A673 (cell line): ENCODE measurements at regions not wholly inside any gene's neighbourhood (a gene's known extent, or its start where the extent isn't known, plus 50 kb on each side); places are given as distances from the start of the nearest gene placed in this dataset.

ENCODE experiments used
- BruUV-seq: library from RNA; stranded (reverse); fragments of 400-500 nt; replicated peaks from 2 replicates; lab custom pipeline; 2021; lab: Mats Ljungman, UMichigan
- CTCF ChIA-PET: fragments of 300-600 bp; sonication (Branson Sonifier 250); formaldehyde crosslinking; loops from one replicate; lab custom pipeline; 2022; ENCODE audit warnings: antibody characterized with exemption; lab: Charles Lee
- POLR2A ChIA-PET: fragments of 300-600 bp; sonication (Branson Sonifier 250); formaldehyde crosslinking; loops from one replicate; lab custom pipeline; 2022; ENCODE audit warnings: antibody characterized with exemption; ENCODE audit not compliant: low non-redundant PET; lab: Charles Lee
- DNase-seq: peaks from one replicate; pipeline ENCODE4 v3.0.0-alpha.2; 2015; ENCODE audit warnings: low spot score
- H3K27ac ChIP-seq: fragments of 200-600 bp; sonication (generic); 2 replicates; pipeline ENCODE4 v1.5.1; 2016; ENCODE audit warnings: mixed run types, low read depth, mild to moderate bottlenecking, mixed read lengths, antibody characterized with exemption, low read length; ENCODE audit not compliant: poor library complexity, severe bottlenecking
- H3K27me3 ChIP-seq: fragments of 200-600 bp; sonication (generic); replicated peaks from 2 replicates; pipeline ENCODE4 v1.6.1; 2017; ENCODE audit warnings: mixed run types, low read depth, mild to moderate bottlenecking, mixed read lengths, antibody characterized with exemption, low read length; ENCODE audit not compliant: insufficient read depth, poor library complexity
- H3K36me3 ChIP-seq: fragments of 200-600 bp; sonication (generic); 2 replicates; pipeline ENCODE4 v1.6.1; 2016; ENCODE audit warnings: mixed run types, mild to moderate bottlenecking, mixed read lengths, antibody characterized with exemption, low read length; ENCODE audit not compliant: insufficient read depth, poor library complexity, severe bottlenecking
- H3K4me1 ChIP-seq: fragments of 200-600 bp; sonication (generic); 2 replicates; pipeline ENCODE4 v1.6.1; 2017; ENCODE audit warnings: mixed run types, mild to moderate bottlenecking, mixed read lengths, antibody characterized with exemption, low read length; ENCODE audit not compliant: insufficient read depth, poor library complexity, severe bottlenecking
- H3K4me3 ChIP-seq: fragments of 200-600 bp; sonication (generic); 2 replicates; pipeline ENCODE4 v1.5.1; 2016; ENCODE audit warnings: low read depth, mixed run types, mild to moderate bottlenecking, mixed read lengths, low read length; ENCODE audit not compliant: poor library complexity, severe bottlenecking
- H3K9me3 ChIP-seq: fragments of 200-600 bp; sonication (generic); 2 replicates; pipeline ENCODE4 v1.6.1; 2016; ENCODE audit warnings: mixed run types, low read depth, mild to moderate bottlenecking, mixed read lengths, antibody characterized with exemption, low read length; ENCODE audit not compliant: poor library complexity, severe bottlenecking
- CTCF ChIP-seq: fragments of 300-800, 200-600 bp; sonication (generic); conservative IDR thresholded peaks from 2 replicates; pipeline ENCODE4 v1.5.1; 2017; ENCODE audit warnings: low read depth, mild to moderate bottlenecking, antibody characterized with exemption, low read length, moderate library complexity, mixed read lengths
- EZH2 ChIP-seq: fragments of 200-600 bp; sonication (generic); IDR thresholded peaks from 2 replicates; pipeline ENCODE4 v1.6.1; 2017; ENCODE audit warnings: borderline replicate concordance, low read depth, mild to moderate bottlenecking, mixed read lengths, antibody characterized with exemption, low read length; ENCODE audit not compliant: poor library complexity, severe bottlenecking
- intact Hi-C: fragments of 100-400 bp; cut with micrococcal nuclease; formaldehyde crosslinking; loops from one replicate; pipeline ENCODE4 v1.10.0; 2022; ENCODE audit not compliant: unreplicated experiment

GRCh38 chr14:53542732-53543131 is 389.6 kb upstream of the DDHD1 start:
- CTCF ChIA-PET = no interaction called here
- H3K9me3 ChIP-seq = no peaks in the 10 kb centered on the region

GRCh38 chr14:53541411-53541810 is 388.3 kb upstream of the DDHD1 start:
- ChIA-PET CTCF (no interaction called here), POLR2A (no interaction called here)

More at GRCh38 chr14:53542732-53543131, 389.6 kb upstream of the DDHD1 start:
- Histone ChIP-seq H3K4me3 (no peak overlapping the region), H3K4me1 (peaks cover 8% of the 10 kb centered on the region), H3K27ac (no peak overlapping the region), H3K27me3 (no peaks in the 10 kb centered on the region), H3K36me3 (no peaks in the 10 kb centered on the region)
- intact Hi-C loops = no loop called here
- TF ChIP-seq EZH2 = no peak
- no peak for TF ChIP-seq CTCF
- no TSS peak for BruUV-seq
- POLR2A ChIA-PET = no interaction called here
- peak; percentile 74 for DNase-seq

GRCh38 chr14:53539489-53540126 is 386.5 kb upstream of the DDHD1 start:
- H3K27me3 ChIP-seq = no peaks in the 10 kb centered on the region
- POLR2A ChIA-PET = no interaction called here
- intact Hi-C loops = loop anchor here (2.0 kb wide), 2 partner anchors 635 to 789 kb away; no protein-coding TSS in a partner anchor
- peaks cover 8% of the 10 kb centered on the region for H3K4me1 ChIP-seq
- CTCF ChIA-PET = interaction anchor here (0.6 kb wide), 1 partner anchor 789 kb away, joined by 4 read pairs; no protein-coding TSS in a partner anchor
- H3K27ac ChIP-seq = no peak overlapping the region
- H3K4me3 ChIP-seq = no peak overlapping the region
- TF ChIP-seq EZH2 = no peak
- peak; percentile 93 for TF ChIP-seq CTCF
- no peaks in the 10 kb centered on the region for H3K36me3 ChIP-seq
- peak; percentile 78 for DNase-seq
- H3K9me3 ChIP-seq = no peaks in the 10 kb centered on the region
- BruUV-seq = no TSS peak

More at GRCh38 chr14:53541411-53541810, 388.3 kb upstream of the DDHD1 start:
- no peak overlapping the region for H3K27ac ChIP-seq
- no TSS peak for BruUV-seq
- H3K4me3 ChIP-seq = no peak overlapping the region
- no peaks in the 10 kb centered on the region for H3K9me3 ChIP-seq
- no peak for DNase-seq
- H3K36me3 ChIP-seq = no peaks in the 10 kb centered on the region
- no peaks in the 10 kb centered on the region for H3K27me3 ChIP-seq
- intact Hi-C loops = no loop called here
- no peak for TF ChIP-seq EZH2
- no peak for TF ChIP-seq CTCF
- H3K4me1 ChIP-seq = peaks cover 8% of the 10 kb centered on the region
